Activated naive CD4-positive, alpha-beta T cell treated with anti-CD3 and anti-CD28 coated beads for 36 hours (primary cell): ENCODE measurements at regions not wholly inside any gene's neighbourhood (a gene's known extent, or its start where the extent isn't known, plus 50 kb on each side); places are given as distances from the start of the nearest gene placed in this dataset.
"Not testable (repeated sequence)": the region's sequence is repeated elsewhere in the genome, so short reads cannot be mapped to it uniquely, and the experiment has no call there.

ENCODE experiments used
- CTCF ChIA-PET: fragments of 350-600 bp; sonication (Branson Sonifier 250); formaldehyde crosslinking; loops from one replicate; lab custom pipeline; 2021; ENCODE audit warnings: antibody characterized with exemption; lab: Charles Lee
- DNase-seq: peaks from one replicate; pipeline ENCODE4 v3.0.0-alpha.2; 2020
- H3K27ac Mint-ChIP-seq: one replicate; pipeline ENCODE4 v1.8.0; 2021; ENCODE audit warnings: mild to moderate bottlenecking, mixed read lengths
- H3K27me3 Mint-ChIP-seq: one replicate; pipeline ENCODE4 v1.8.0; 2021; ENCODE audit warnings: low read depth, mixed read lengths
- H3K36me3 Mint-ChIP-seq: one replicate; pipeline ENCODE4 v1.8.0; 2021; ENCODE audit warnings: low read depth, mixed read lengths
- H3K4me1 Mint-ChIP-seq: one replicate; pipeline ENCODE4 v1.8.0; 2021; ENCODE audit warnings: low read depth, mixed read lengths
- H3K4me3 Mint-ChIP-seq: one replicate; pipeline ENCODE4 v1.8.0; 2021; ENCODE audit warnings: mild to moderate bottlenecking, moderate library complexity, mixed read lengths
- H3K9me3 Mint-ChIP-seq: one replicate; pipeline ENCODE4 v1.8.0; 2021; ENCODE audit warnings: mixed read lengths
- intact Hi-C: fragments of 100-400 bp; cut with micrococcal nuclease; formaldehyde crosslinking; loops from one replicate; pipeline ENCODE4 v1.15.1; 2023

- no peak for DNase-seq
- Mint-ChIP-seq H3K9me3 (peaks cover 7% of the 10 kb centered on the region), H3K4me1 (no peaks in the 10 kb centered on the region), H3K36me3 (no peaks in the 10 kb centered on the region), H3K27me3 (no peaks in the 10 kb centered on the region), H3K27ac (no peak overlapping the region), H3K4me3 (no peak overlapping the region)
- intact Hi-C loops = no loop called here
- CTCF ChIA-PET = no interaction called here
Measured at GRCh38 chr12:86565038-86565437, 308.8 kb upstream of the MGAT4C start.

- DNase-seq, H3K36me3 Mint-ChIP-seq, H3K27me3 Mint-ChIP-seq, H3K27ac Mint-ChIP-seq, intact Hi-C loops, H3K9me3 Mint-ChIP-seq, CTCF ChIA-PET, H3K4me1 Mint-ChIP-seq, H3K4me3 Mint-ChIP-seq: not testable (repeated sequence)
Measured at GRCh38 chr12:86555491-86555890, 299.3 kb upstream of the MGAT4C start.

- CTCF ChIA-PET = interaction anchor here (0.6 kb wide), 1 partner anchor 573 kb away, joined by 4 read pairs; no protein-coding TSS in a partner anchor
- H3K4me1 Mint-ChIP-seq = no peaks in the 10 kb centered on the region
- intact Hi-C loops = no loop called here
- H3K4me3 Mint-ChIP-seq = no peak overlapping the region
- H3K27ac Mint-ChIP-seq = no peak overlapping the region
- H3K36me3 Mint-ChIP-seq = no peaks in the 10 kb centered on the region
- no peaks in the 10 kb centered on the region for H3K27me3 Mint-ChIP-seq
- no peak for DNase-seq
- no peaks in the 10 kb centered on the region for H3K9me3 Mint-ChIP-seq
Measured at GRCh38 chr12:86551146-86551571, 295.0 kb upstream of the MGAT4C start.

- Mint-ChIP-seq H3K4me3 (no peak overlapping the region), H3K27me3 (no peaks in the 10 kb centered on the region), H3K27ac (no peak overlapping the region), H3K36me3 (no peaks in the 10 kb centered on the region), H3K9me3 (no peaks in the 10 kb centered on the region), H3K4me1 (no peaks in the 10 kb centered on the region)
- CTCF ChIA-PET = interaction anchor here (0.6 kb wide), 1 partner anchor 572 kb away, joined by 4 read pairs; no protein-coding TSS in a partner anchor
- intact Hi-C loops = no loop called here
- DNase-seq = no peak
Measured at GRCh38 chr12:86550218-86551145, 294.3 kb upstream of the MGAT4C start.

- intact Hi-C loops = no loop called here
- no peak overlapping the region for H3K4me3 Mint-ChIP-seq
- H3K9me3 Mint-ChIP-seq = no peaks in the 10 kb centered on the region
- H3K27ac Mint-ChIP-seq = no peak overlapping the region
- H3K4me1 Mint-ChIP-seq = no peaks in the 10 kb centered on the region
- no peak for DNase-seq
- no peaks in the 10 kb centered on the region for H3K27me3 Mint-ChIP-seq
- CTCF ChIA-PET = no interaction called here
- no peaks in the 10 kb centered on the region for H3K36me3 Mint-ChIP-seq
Measured at GRCh38 chr12:86543716-86544115, 287.5 kb upstream of the MGAT4C start.

GRCh38 chr12:86530996-86531655 lies 274.9 kb upstream of the MGAT4C start:
- CTCF ChIA-PET = no interaction called here

GRCh38 chr12:86526060-86526595 lies 269.9 kb upstream of the MGAT4C start:
- H3K9me3 Mint-ChIP-seq = peaks cover 24% of the 10 kb centered on the region
- DNase-seq = no peak
- no peaks in the 10 kb centered on the region for H3K4me1 Mint-ChIP-seq
- no peak overlapping the region for H3K4me3 Mint-ChIP-seq
- peaks cover 4% of the 10 kb centered on the region for H3K36me3 Mint-ChIP-seq
- H3K27me3 Mint-ChIP-seq = no peaks in the 10 kb centered on the region
- H3K27ac Mint-ChIP-seq = no peak overlapping the region
- CTCF ChIA-PET = no interaction called here
- intact Hi-C loops = no loop called here

More at GRCh38 chr12:86530996-86531655, 274.9 kb upstream of the MGAT4C start:
- Mint-ChIP-seq H3K4me1 (no peaks in the 10 kb centered on the region), H3K27ac (no peak overlapping the region), H3K9me3 (peaks cover 1% of the 10 kb centered on the region), H3K36me3 (no peaks in the 10 kb centered on the region), H3K4me3 (no peak overlapping the region), H3K27me3 (no peaks in the 10 kb centered on the region)
- DNase-seq = no peak
- intact Hi-C loops = no loop called here

- H3K27me3 Mint-ChIP-seq = no peaks in the 10 kb centered on the region
- no peak overlapping the region for H3K27ac Mint-ChIP-seq
- no peak overlapping the region for H3K4me3 Mint-ChIP-seq
- CTCF ChIA-PET = no interaction called here
- no peak for DNase-seq
- H3K4me1 Mint-ChIP-seq = no peaks in the 10 kb centered on the region
- peaks cover 25% of the 10 kb centered on the region for H3K9me3 Mint-ChIP-seq
- intact Hi-C loops = no loop called here
- peaks cover 4% of the 10 kb centered on the region for H3K36me3 Mint-ChIP-seq
Measured at GRCh38 chr12:86523844-86524243, 267.7 kb upstream of the MGAT4C start.

GRCh38 chr12:86521870-86522269 lies 265.7 kb upstream of the MGAT4C start:
- no peak overlapping the region for H3K27ac Mint-ChIP-seq
- intact Hi-C loops = no loop called here
- no peaks in the 10 kb centered on the region for H3K4me1 Mint-ChIP-seq
- DNase-seq = no peak
- H3K4me3 Mint-ChIP-seq = no peak overlapping the region
- CTCF ChIA-PET = no interaction called here
- peaks cover 4% of the 10 kb centered on the region for H3K36me3 Mint-ChIP-seq
- H3K27me3 Mint-ChIP-seq = no peaks in the 10 kb centered on the region
- H3K9me3 Mint-ChIP-seq = peaks cover 23% of the 10 kb centered on the region

GRCh38 chr12:86513226-86513625 lies 257.0 kb upstream of the MGAT4C start:
- Mint-ChIP-seq H3K36me3 (no peaks in the 10 kb centered on the region), H3K27me3 (no peaks in the 10 kb centered on the region), H3K9me3 (peaks cover 5% of the 10 kb centered on the region), H3K4me1 (no peaks in the 10 kb centered on the region), H3K27ac (no peak overlapping the region), H3K4me3 (no peak overlapping the region)
- no peak for DNase-seq
- CTCF ChIA-PET = no interaction called here
- intact Hi-C loops = no loop called here

- no peaks in the 10 kb centered on the region for H3K27me3 Mint-ChIP-seq
- H3K4me1 Mint-ChIP-seq = no peaks in the 10 kb centered on the region
- no peak overlapping the region for H3K27ac Mint-ChIP-seq
- intact Hi-C loops = no loop called here
- CTCF ChIA-PET = no interaction called here
- DNase-seq = no peak
- H3K36me3 Mint-ChIP-seq = no peaks in the 10 kb centered on the region
- H3K9me3 Mint-ChIP-seq = peaks cover 4% of the 10 kb centered on the region
- no peak overlapping the region for H3K4me3 Mint-ChIP-seq
Measured at GRCh38 chr12:86496595-86496994, 240.4 kb upstream of the MGAT4C start.

- Mint-ChIP-seq H3K9me3 (peaks cover 8% of the 10 kb centered on the region), H3K27ac (no peak overlapping the region), H3K27me3 (no peaks in the 10 kb centered on the region), H3K4me3 (no peak overlapping the region), H3K4me1 (no peaks in the 10 kb centered on the region), H3K36me3 (no peaks in the 10 kb centered on the region)
- intact Hi-C loops = no loop called here
- CTCF ChIA-PET = no interaction called here
- DNase-seq = no peak
Measured at GRCh38 chr12:86484473-86484872, 228.3 kb upstream of the MGAT4C start.
